ENCODE measurements at regions not wholly inside any gene's neighbourhood (a gene's known extent, or its start where the extent isn't known, plus 50 kb on each side); places are given as distances from the start of the nearest gene placed in this dataset.
A peak's percentile ranks its signal among the peaks of the same experiment; 100 is the strongest.

DNA sequence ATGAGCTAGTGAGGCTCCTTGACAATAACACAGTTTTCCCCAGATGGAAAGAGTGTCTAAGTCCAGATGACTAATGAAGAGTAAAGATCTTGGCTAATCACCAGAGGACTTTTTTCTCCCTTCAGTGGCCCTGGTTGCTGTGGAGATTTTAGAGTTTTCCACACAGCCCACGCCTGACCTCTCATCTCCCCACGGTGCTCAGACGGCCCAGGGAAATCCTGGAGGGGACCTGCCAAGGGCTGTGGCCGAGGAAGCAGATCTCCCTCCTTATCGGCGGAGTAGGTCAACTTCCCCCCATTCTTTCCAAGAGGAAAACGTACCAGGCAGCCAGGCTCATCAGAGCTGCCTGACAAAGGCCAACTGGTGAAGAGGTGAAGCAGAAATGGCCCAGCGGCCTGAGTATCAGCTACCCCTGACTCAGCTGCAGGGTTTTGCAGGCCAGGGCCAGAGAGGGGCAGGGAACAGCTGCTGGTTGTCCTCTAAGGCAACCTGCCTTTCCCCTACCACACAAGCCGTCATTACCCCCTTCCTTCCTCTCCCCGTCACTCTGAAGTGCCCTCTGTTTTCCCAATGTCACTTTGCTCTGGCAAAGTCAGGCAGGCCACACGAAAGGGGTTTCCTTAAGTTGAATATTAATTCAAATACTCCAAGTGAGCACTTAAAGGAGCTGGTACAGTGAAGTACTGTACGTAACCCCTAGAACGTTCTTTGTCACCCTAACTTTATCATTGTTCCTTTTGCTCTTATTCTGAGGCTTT, 140.2 kb upstream of the ADAMTS18 start:
- TF ChIP-seq NFIC (IDR thresholded peaks at IDR 0.05; ENCODE audit: low read length) (no peak), ZNF383 (CRISPR knock-in tag; IDR thresholded peaks at IDR 0.05; ENCODE audit: borderline replicate concordance) (no peak)
- H3K79me2 ChIP-seq (ENCODE audit: insufficient read depth, low read length): no peaks in the 10 kb centered on the region
- BruUV-seq (replicated peaks): no TSS peak
- no peak for FAIRE-seq
- no peak overlapping the region for H2AFZ ChIP-seq (ENCODE audit: low read length)
- ChIA-PET POLR2A (no interaction called here), CTCF (ENCODE audit: low intra/inter-chr PET ratio, low total read pairs) (no interaction called here)
- no peak overlapping the region for H3K9ac ChIP-seq (ENCODE audit: insufficient read depth, low read depth, low read length)
- no peak overlapping the region for H3K4me2 ChIP-seq (ENCODE audit: low read depth, low read length)
- no peaks in the 10 kb centered on the region for H3K36me3 ChIP-seq (replicated peaks in 1 of 2; ENCODE audit: control insufficient read depth in 1 of 2, insufficient read depth in 2 of 2, low read length in 2 of 2)
- no peaks in the 10 kb centered on the region for H3K9me3 ChIP-seq (ENCODE audit: low read length)
- H3K4me1 ChIP-seq (ENCODE audit: insufficient read depth, low read length): no peaks in the 10 kb centered on the region
- in situ Hi-C loops (cut with HindIII; ENCODE audit: extremely low pct_ligation_motif_present, low pct_unique_long_range_greater_than_20kb): no loop called here
- 28% methylated on average over 13 of the region's 13 CpGs for WGBS (ENCODE audit: low lambda C conversion rate)
- H3K27me3 ChIP-seq (ENCODE audit: control insufficient read depth in 1 of 2, insufficient read depth in 2 of 2, low read length in 2 of 2): no peaks in the 10 kb centered on the region; a peak in 1 of 5 replicates
- no peak for DNase-seq (ENCODE audit: low spot score)
- no peak overlapping the region for H3K4me3 ChIP-seq (replicated peaks in 1 of 3; ENCODE audit: insufficient read depth in 1 of 3, low read depth in 2 of 3, low read length in 3 of 3)
- intact Hi-C loops (cut with micrococcal nuclease; ENCODE audit: unreplicated experiment): no loop called here
- H3K27ac ChIP-seq (ENCODE audit: extremely low read length, insufficient read depth, low read length): no peak overlapping the region
- no peak for ATAC-seq
- H4K20me1 ChIP-seq (ENCODE audit: insufficient read depth, low read length): no peaks in the 10 kb centered on the region

- Histone ChIP-seq H3K4me1 (ENCODE audit: insufficient read depth, low read length) (no peaks in the 10 kb centered on the region), H4K20me1 (ENCODE audit: insufficient read depth, low read length) (no peaks in the 10 kb centered on the region), H3K36me3 (replicated peaks in 1 of 2; ENCODE audit: control insufficient read depth in 1 of 2, insufficient read depth in 2 of 2, low read length in 2 of 2) (no peaks in the 10 kb centered on the region), H3K9me3 (ENCODE audit: low read length) (no peaks in the 10 kb centered on the region), H3K9ac (ENCODE audit: insufficient read depth, low read depth, low read length) (no peak overlapping the region), H3K4me3 (replicated peaks in 1 of 3; ENCODE audit: insufficient read depth in 1 of 3, low read depth in 2 of 3, low read length in 3 of 3) (no peak overlapping the region), H3K27me3 (ENCODE audit: control insufficient read depth in 1 of 2, insufficient read depth in 2 of 2, low read length in 2 of 2) (no peaks in the 10 kb centered on the region; a peak in 1 of 5 replicates), H3K27ac (ENCODE audit: extremely low read length, insufficient read depth, low read length) (no peak overlapping the region), H2AFZ (ENCODE audit: low read length) (no peak overlapping the region), H3K4me2 (ENCODE audit: low read depth, low read length) (no peak overlapping the region), H3K79me2 (ENCODE audit: insufficient read depth, low read length) (no peaks in the 10 kb centered on the region)
- no peak for ATAC-seq
- in situ Hi-C loops (cut with HindIII; ENCODE audit: extremely low pct_ligation_motif_present, low pct_unique_long_range_greater_than_20kb): no loop called here
- no peak for FAIRE-seq
- no peak for DNase-seq (ENCODE audit: low spot score)
- BruUV-seq (replicated peaks): no TSS peak
- intact Hi-C loops (cut with micrococcal nuclease; ENCODE audit: unreplicated experiment): no loop called here
- ChIA-PET CTCF (ENCODE audit: low intra/inter-chr PET ratio, low total read pairs) (interaction anchor here (1.6 kb wide), 1 partner anchor 343 kb away, joined by 6 read pairs; no protein-coding TSS in a partner anchor), POLR2A (no interaction called here)
- TF ChIP-seq, protein P1, sequence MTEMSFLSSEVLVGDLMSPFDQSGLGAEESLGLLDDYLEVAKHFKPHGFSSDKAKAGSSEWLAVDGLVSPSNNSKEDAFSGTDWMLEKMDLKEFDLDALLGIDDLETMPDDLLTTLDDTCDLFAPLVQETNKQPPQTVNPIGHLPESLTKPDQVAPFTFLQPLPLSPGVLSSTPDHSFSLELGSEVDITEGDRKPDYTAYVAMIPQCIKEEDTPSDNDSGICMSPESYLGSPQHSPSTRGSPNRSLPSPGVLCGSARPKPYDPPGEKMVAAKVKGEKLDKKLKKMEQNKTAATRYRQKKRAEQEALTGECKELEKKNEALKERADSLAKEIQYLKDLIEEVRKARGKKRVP (CRISPR knock-in tag; IDR thresholded peaks at IDR 0.05): peak in 1 of 2 experiments; percentile 87; a peak in 2 of 4 replicates
- TF ChIP-seq HNF4A (CRISPR knock-in tag; IDR thresholded peaks at IDR 0.05): no peak
- WGBS (ENCODE audit: low lambda C conversion rate): 1% methylated on average over 3 of the region's 3 CpGs
Measured at GRCh38 chr16:77579351-77579891, 142.9 kb upstream of the NUDT7 start.

Data from HepG2 (cell line).